Mucosa of rectum (tissue), 2 donors: ENCODE measurements at regions not wholly inside any gene's neighbourhood (a gene's known extent, or its start where the extent isn't known, plus 50 kb on each side); places are given as distances from the start of the nearest gene placed in this dataset.
"Not testable (repeated sequence)": the region's sequence is repeated elsewhere in the genome, so short reads cannot be mapped to it uniquely, and the experiment has no call there.

Source experiments
- H3K27ac ChIP-seq, 2 donors: one replicate each; pipeline ENCODE4 v1.7.0; 2013; ENCODE audit warnings: inconsistent platforms in 2 of 2, low read depth in 2 of 2, low read length in 2 of 2
- H3K27me3 ChIP-seq, 2 donors: one replicate each; pipeline ENCODE4 v1.7.0; 2013; ENCODE audit warnings: low read length in 2 of 2; ENCODE audit not compliant: control insufficient read depth in 2 of 2, insufficient read depth in 2 of 2
- H3K36me3 ChIP-seq, 2 donors: one replicate each; pipeline ENCODE4 v1.7.0; 2013; ENCODE audit warnings: low read length in 2 of 2; ENCODE audit not compliant: control insufficient read depth in 2 of 2, insufficient read depth in 2 of 2
- H3K4me1 ChIP-seq, 2 donors: one replicate each; pipeline ENCODE4 v1.7.0; 2013; ENCODE audit warnings: low read length in 2 of 2, mild to moderate bottlenecking in 1 of 2; ENCODE audit not compliant: control insufficient read depth in 2 of 2, insufficient read depth in 2 of 2
- H3K4me3 ChIP-seq, 2 donors: one replicate each; pipeline ENCODE4 v1.7.0; 2013; ENCODE audit warnings: low read length in 2 of 2
- H3K9ac ChIP-seq, 2 donors: one replicate each; pipeline ENCODE4 v1.7.0; 2013; ENCODE audit warnings: low read length in 2 of 2, low read depth in 1 of 2, mild to moderate bottlenecking in 1 of 2
- H3K9me3 ChIP-seq, 2 donors: one replicate each; pipeline ENCODE4 v1.7.0; 2013; ENCODE audit warnings: low read length in 2 of 2; ENCODE audit not compliant: control insufficient read depth in 2 of 2
- donor health status: healthy.
- donor health status: Normal muscosa, but diverticular disease.

DNA sequence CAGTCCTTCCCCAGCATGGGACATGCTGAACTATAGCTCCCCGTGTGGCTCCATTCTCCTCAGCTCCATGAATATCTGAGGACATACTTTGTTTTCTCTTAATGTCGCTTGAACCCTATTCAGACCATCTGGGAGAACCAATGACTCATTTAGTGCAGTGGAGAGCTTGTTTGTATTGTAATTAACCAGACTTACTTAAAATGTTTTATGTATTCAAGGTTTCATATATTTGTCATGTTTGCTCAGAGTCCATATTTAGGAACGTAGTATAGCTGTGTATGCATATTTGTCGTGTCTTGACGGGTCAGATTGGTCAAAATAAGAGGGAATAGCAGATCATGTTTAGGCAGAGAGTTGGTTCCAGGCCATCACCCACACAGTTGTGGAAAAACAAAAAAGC is 150.1 kb upstream of the NTRK2 start:
- no peaks in the 10 kb centered on the region for H3K27me3 ChIP-seq
- no peak overlapping the region for H3K27ac ChIP-seq
- no peaks in the 10 kb centered on the region for H3K9me3 ChIP-seq
- H3K9ac ChIP-seq = no peak overlapping the region
- H3K36me3 ChIP-seq = no peaks in the 10 kb centered on the region
- H3K4me3 ChIP-seq = no peak overlapping the region
- no peaks in the 10 kb centered on the region for H3K4me1 ChIP-seq

DNA sequence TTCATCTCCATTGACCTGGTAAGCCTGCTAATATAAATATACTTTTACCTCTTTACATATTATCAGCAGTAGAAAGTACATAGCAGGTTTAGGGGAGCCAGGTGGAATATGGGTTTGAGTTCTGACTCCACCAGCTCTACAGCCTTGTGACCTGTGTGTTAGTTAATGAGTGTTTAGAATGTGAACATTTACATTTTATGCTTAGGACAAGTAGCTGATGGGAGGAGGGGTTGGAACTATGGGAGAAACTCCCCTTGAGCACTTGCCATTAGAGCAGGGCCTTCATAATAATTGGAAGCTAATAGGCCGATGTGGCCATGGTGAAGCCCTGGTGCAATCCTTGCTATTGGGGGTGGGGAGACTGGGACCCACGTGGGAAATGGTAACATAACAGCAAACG is 148.3 kb upstream of the NTRK2 start:
- H3K4me1 ChIP-seq = no peaks in the 10 kb centered on the region

DNA sequence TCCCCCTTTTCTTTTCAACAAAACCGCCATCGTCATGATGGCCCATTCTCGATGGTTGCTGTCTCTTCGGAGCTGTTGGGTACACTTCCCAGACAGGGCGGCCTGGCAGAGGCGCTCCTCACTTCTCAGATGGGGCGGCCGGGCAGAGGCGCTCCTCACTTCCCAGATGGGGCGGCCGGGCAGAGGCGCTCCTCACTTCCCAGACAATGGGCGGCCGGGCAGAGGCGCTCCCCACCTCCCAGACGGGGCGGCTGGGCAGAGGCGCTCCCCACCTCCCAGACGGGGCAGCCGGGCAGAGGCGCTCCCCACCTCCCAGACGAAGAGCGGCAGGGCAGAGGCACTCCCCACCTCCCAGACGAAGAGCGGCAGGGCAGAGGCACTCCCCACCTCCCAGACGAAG is 143.3 kb upstream of the NTRK2 start:
- H3K27me3 ChIP-seq, H3K9ac ChIP-seq, H3K36me3 ChIP-seq, H3K4me1 ChIP-seq, H3K9me3 ChIP-seq, H3K4me3 ChIP-seq, H3K27ac ChIP-seq: not testable (repeated sequence)

More for the DNA sequence above, 148.3 kb upstream of the NTRK2 start:
- H3K27me3 ChIP-seq = no peaks in the 10 kb centered on the region
- H3K9me3 ChIP-seq = no peaks in the 10 kb centered on the region
- no peak overlapping the region for H3K27ac ChIP-seq
- H3K4me3 ChIP-seq = no peak overlapping the region
- no peak overlapping the region for H3K9ac ChIP-seq
- no peaks in the 10 kb centered on the region for H3K36me3 ChIP-seq

DNA sequence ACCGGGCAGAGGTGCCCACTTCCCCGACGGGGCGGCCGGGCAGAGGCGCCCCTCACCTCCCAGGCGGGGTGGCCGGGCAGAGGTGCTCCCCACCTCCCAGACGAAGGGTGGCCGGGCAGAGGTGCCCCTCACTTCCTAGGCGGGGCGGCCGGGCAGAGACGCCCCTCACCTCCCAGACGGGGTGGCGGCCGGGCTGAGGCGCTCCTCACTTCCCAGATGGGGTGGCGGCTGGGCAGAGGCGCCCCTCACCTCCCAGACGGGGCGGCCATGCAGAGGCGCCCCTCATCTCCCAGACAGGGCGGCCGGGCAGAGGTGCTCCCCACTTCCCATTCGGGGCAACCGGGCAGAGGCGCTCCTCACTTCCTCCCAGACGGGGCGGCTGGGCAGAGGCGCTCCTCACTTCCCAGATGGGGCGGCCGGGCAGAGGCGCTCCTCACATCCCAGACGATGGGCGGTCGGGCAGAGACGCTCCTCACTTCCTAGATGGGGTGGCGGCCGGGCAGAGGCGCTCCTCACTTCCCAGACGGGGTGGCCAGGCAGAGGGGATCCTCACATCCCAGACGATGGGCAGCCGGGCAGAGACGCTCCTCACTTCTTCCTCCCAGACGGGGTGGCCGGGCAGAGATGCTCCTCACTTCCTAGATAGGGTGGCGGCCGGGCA is 142.3 kb upstream of the NTRK2 start:
- not testable (repeated sequence) for H3K36me3 ChIP-seq, H3K4me1 ChIP-seq, H3K27me3 ChIP-seq, H3K4me3 ChIP-seq, H3K9ac ChIP-seq, H3K27ac ChIP-seq, H3K9me3 ChIP-seq

DNA sequence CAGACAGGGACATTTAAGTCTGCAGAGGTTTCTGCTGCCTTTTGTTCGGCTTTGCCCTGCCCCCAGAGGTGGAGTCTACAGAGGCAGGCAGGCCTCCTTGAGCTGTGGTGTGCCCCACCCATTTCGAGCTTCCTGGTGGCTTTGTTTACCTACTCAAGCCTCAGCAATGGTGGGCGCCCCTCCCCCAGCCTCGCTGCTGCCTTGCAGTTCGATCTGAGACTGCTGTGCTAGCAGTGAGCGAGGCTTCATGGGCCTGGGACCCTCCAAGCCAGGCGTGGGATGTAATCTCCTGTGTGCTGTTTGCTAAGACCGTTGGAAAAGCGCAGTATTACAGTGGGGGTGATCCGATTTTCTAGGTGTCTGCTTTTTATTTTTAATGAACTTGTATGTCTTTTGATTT is 133.6 kb upstream of the NTRK2 start:
- not testable (repeated sequence) for H3K9me3 ChIP-seq, H3K9ac ChIP-seq, H3K27ac ChIP-seq, H3K4me3 ChIP-seq, H3K36me3 ChIP-seq, H3K27me3 ChIP-seq, H3K4me1 ChIP-seq

DNA sequence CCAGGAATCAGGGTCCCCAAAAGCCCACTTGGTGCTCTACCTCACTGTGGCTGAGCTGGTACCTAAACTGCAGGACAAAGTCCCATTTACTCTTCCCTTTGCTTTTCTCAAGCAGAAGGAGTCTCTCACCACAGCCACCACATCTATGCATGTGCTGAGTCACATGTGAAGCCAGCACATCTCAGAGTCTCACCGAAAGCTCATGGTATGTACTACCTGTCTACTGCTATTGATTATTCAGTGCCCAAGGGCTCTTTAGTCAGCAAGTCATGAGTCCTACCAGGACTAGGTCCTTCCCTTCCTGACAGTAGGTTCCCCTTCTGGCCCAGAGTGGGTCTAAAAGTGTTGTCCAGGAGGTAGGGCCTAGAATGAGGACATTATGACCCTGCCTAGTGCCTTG is 130.7 kb upstream of the NTRK2 start:
- no peaks in the 10 kb centered on the region for H3K9me3 ChIP-seq
- H3K9ac ChIP-seq = no peak overlapping the region
- no peaks in the 10 kb centered on the region for H3K36me3 ChIP-seq
- H3K4me3 ChIP-seq = no peak overlapping the region
- H3K4me1 ChIP-seq = no peaks in the 10 kb centered on the region
- H3K27ac ChIP-seq = no peak overlapping the region
- no peaks in the 10 kb centered on the region for H3K27me3 ChIP-seq

DNA sequence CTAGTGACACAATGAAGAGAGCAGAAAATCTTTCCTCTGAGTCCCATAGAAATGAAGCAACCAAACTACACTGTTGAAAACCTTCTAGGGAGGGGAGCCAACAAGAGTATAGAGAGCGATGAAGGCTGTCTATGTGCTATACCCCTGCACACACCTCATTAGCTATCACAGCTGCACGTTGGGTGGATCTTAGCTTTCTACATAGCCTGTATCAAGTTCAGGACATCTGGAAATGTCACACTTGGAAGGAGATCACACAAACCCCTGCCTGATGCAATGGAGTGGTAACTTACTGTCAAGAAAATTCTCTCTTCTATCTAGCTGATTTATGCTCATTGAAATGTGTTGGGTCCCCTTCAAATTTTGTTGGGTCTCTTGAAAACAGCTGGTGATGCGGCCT is 127.0 kb upstream of the NTRK2 start:
- Histone ChIP-seq H3K27me3 (no peaks in the 10 kb centered on the region), H3K27ac (no peak overlapping the region), H3K4me3 (no peak overlapping the region), H3K4me1 (no peaks in the 10 kb centered on the region), H3K36me3 (no peaks in the 10 kb centered on the region), H3K9me3 (no peaks in the 10 kb centered on the region), H3K9ac (no peak overlapping the region)

DNA sequence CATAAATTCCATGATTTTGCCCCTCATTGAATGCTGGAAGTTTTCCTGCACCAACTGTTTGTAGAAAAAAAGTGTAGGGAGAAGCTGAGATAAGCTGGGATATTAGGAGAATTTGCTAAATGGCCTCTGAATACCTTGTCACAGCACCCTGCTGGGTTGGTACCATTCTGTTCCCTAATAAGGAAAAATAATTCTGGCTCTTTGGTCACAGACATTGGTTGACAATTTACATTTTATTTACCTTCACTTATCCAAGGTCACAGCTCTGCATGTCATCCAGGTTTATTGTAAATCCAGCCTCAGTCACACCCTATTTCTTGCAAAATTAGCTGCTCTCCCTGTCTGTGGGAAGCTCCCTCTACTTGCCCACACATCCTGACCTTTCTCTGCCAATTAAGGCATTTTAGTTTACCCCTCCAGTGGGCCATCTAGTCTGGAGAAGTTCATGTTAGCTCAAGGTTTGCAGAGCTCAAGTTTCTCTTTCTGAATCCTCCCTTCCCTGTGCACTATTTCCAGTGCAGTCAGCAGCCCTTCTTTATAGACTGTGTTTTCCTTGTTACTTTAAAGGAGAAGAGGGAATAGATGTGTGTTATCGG is 115.4 kb upstream of the NTRK2 start:
- no peaks in the 10 kb centered on the region for H3K4me1 ChIP-seq
- no peaks in the 10 kb centered on the region for H3K36me3 ChIP-seq
- no peak overlapping the region for H3K27ac ChIP-seq
- no peaks in the 10 kb centered on the region for H3K27me3 ChIP-seq
- H3K4me3 ChIP-seq = no peak overlapping the region
- no peak overlapping the region for H3K9ac ChIP-seq
- no peaks in the 10 kb centered on the region for H3K9me3 ChIP-seq

DNA sequence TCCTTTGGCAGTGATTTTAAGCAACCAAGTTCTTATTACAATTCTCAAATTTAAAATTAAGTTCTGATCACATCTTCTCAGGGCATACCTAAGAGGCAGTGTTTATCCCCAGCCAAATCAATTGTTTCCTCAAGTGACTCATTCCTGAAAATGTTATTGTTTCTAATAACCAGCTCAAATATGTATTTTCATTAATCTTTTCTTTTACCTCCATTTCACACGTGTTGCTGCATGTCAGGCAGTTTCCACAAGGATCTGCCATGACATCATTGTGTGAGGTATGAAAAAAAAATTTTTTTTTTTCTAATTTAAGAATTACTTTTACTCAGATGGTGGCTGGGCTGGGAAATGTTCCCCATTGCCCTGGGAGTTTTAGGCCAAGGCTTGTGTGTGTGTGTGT is 113.0 kb upstream of the NTRK2 start:
- Histone ChIP-seq H3K9ac (no peak overlapping the region), H3K9me3 (no peaks in the 10 kb centered on the region), H3K27ac (no peak overlapping the region), H3K36me3 (no peaks in the 10 kb centered on the region), H3K4me1 (no peaks in the 10 kb centered on the region), H3K27me3 (no peaks in the 10 kb centered on the region), H3K4me3 (no peak overlapping the region)

DNA sequence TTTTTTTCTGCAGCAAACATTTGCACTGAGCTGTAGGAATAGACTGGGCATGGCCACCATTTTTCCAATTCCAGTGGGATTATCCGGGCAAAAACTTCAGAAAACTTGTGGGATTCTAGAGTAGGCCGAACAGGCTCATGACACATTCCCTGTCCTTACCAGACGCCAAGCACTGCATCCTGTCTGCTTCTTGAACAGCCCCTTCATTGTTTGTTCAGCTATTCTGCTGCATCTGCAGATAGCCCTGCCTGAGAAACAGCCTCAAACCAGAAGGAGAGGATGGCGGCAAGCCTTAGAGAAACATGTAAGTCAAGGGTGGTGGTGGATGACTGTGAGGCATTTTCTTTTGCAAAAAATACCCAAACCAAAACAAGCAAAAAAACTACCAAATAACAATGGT is 111.8 kb upstream of the NTRK2 start:
- Histone ChIP-seq H3K27ac (no peak overlapping the region), H3K27me3 (no peaks in the 10 kb centered on the region), H3K4me1 (no peaks in the 10 kb centered on the region), H3K36me3 (no peaks in the 10 kb centered on the region), H3K4me3 (no peak overlapping the region), H3K9ac (no peak overlapping the region), H3K9me3 (no peaks in the 10 kb centered on the region)

DNA sequence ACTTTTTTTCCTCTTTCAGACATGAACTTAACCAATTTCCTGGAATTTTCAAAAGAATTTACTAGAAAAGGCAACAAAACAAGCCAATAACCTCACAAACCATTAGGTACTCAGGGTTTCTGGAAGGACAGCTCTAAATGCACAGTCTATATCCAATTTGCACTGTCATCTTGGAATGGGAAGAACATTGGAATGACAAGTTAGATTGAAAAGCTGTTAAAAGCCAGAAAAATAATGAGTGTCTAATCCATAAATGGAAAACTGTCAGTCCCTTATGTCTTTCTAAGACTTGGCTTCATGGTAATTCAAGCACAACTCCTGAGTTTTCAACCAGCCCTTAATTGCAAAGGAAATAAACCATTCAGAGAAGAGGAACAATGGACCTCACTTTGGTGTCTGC is 105.8 kb upstream of the NTRK2 start:
- no peak overlapping the region for H3K4me3 ChIP-seq
- no peaks in the 10 kb centered on the region for H3K9me3 ChIP-seq
- no peaks in the 10 kb centered on the region for H3K4me1 ChIP-seq
- no peak overlapping the region for H3K27ac ChIP-seq
- no peaks in the 10 kb centered on the region for H3K27me3 ChIP-seq
- no peak overlapping the region for H3K9ac ChIP-seq
- no peaks in the 10 kb centered on the region for H3K36me3 ChIP-seq
